HEK293 (cell line): ENCODE measurements at regions not wholly inside any gene's neighbourhood (a gene's known extent, or its start where the extent isn't known, plus 50 kb on each side); places are given as distances from the start of the nearest gene placed in this dataset.

Experiments used
- CTCF ChIA-PET: fragments of 350-600 bp; formaldehyde crosslinking; extraction: SDS; loops from one replicate; lab custom pipeline; 2021; ENCODE audit warnings: antibody characterized with exemption; lab: Yijun Ruan, JAX
- POLR2A ChIA-PET: fragments of 300-600 bp; formaldehyde crosslinking; extraction: SDS; loops from one replicate; lab custom pipeline; 2020; ENCODE audit warnings: antibody characterized with exemption, inconsistent platforms; lab: Yijun Ruan, JAX
- H3K27ac ChIP-seq: fragments of 200-500 bp; sonication (Bioruptor generic); 2 replicates; pipeline ENCODE4 v1.5.1; 2014; ENCODE audit warnings: low read depth, low read length, control low read depth, inconsistent platforms; ENCODE audit errors: extremely low read depth
- H3K36me3 ChIP-seq, 2 experiments: fragments of 200-500 bp in 1 of 2; sonication (Bioruptor generic) in 1 of 2; 1 replicate in 1 of 2; 2 replicates in 1 of 2; pipeline ENCODE4 v1.5.1; 2014 to 2017; ENCODE audit warnings: inconsistent platforms in 2 of 2, low read length in 2 of 2; ENCODE audit not compliant: control insufficient read depth in 2 of 2, insufficient read depth in 1 of 2
- H3K4me1 ChIP-seq: fragments of 200-500 bp; sonication (Bioruptor generic); 2 replicates; pipeline ENCODE4 v1.5.1; 2014; ENCODE audit warnings: mild to moderate bottlenecking, low read length, inconsistent platforms; ENCODE audit not compliant: control insufficient read depth, insufficient read depth
- H3K4me3 ChIP-seq: 2 replicates; pipeline ENCODE4 v1.5.1; 2011; ENCODE audit warnings: low read depth, mild to moderate bottlenecking, control low read depth, low read length, moderate library complexity
- H3K9me3 ChIP-seq: fragments of 200-500 bp; sonication (Bioruptor generic); 2 replicates; pipeline ENCODE4 v1.5.1; 2014; ENCODE audit warnings: low read depth, low read length, inconsistent platforms; ENCODE audit not compliant: control insufficient read depth, insufficient read depth
- ATF2 ChIP-seq: fragments of 450-650 bp; formaldehyde crosslinking; IDR thresholded peaks from 2 replicates; pipeline ENCODE4 v1.5.1; 2016; ENCODE audit warnings: missing biosample characterization, missing genetic modification characterization, low read depth
- CTCF ChIP-seq: fragments of 450-650 bp; formaldehyde crosslinking; IDR thresholded peaks from 2 replicates; pipeline ENCODE4 v1.5.1; 2016; ENCODE audit warnings: missing biosample characterization, missing genetic modification characterization
- WT1 ChIP-seq: fragments of 450-650 bp; formaldehyde crosslinking; IDR thresholded peaks from 2 replicates; pipeline ENCODE4 v1.5.1; 2016; ENCODE audit warnings: missing biosample characterization, missing genetic modification characterization
- ZBTB17 ChIP-seq: fragments of 450-650 bp; formaldehyde crosslinking; IDR thresholded peaks from 2 replicates; pipeline ENCODE4 v1.5.1; 2016; ENCODE audit warnings: missing biosample characterization, missing genetic modification characterization
- ZBTB20 ChIP-seq: fragments of 450-650 bp; formaldehyde crosslinking; IDR thresholded peaks from 2 replicates; pipeline ENCODE4 v1.5.1; 2016; ENCODE audit warnings: missing biosample characterization, missing genetic modification characterization
- ZFP41 ChIP-seq: fragments of 450-650 bp; formaldehyde crosslinking; IDR thresholded peaks from 2 replicates; pipeline ENCODE4 v1.5.1; 2016; ENCODE audit warnings: missing biosample characterization, missing genetic modification characterization, borderline replicate concordance
- ZNF112 ChIP-seq: fragments of 450-650 bp; formaldehyde crosslinking; IDR thresholded peaks from 2 replicates; pipeline ENCODE4 v1.5.0; 2017; ENCODE audit warnings: missing biosample characterization, missing genetic modification characterization
- ZNF19 ChIP-seq: fragments of 450-650 bp; formaldehyde crosslinking; IDR thresholded peaks from 2 replicates; pipeline ENCODE4; 2016; ENCODE audit warnings: missing biosample characterization, missing genetic modification characterization, low read depth
- ZNF223 ChIP-seq: fragments of 450-650 bp; formaldehyde crosslinking; IDR thresholded peaks from 2 replicates; pipeline ENCODE4 v1.5.1; 2016; ENCODE audit warnings: missing biosample characterization, missing genetic modification characterization
- ZNF341 ChIP-seq: fragments of 450-650 bp; formaldehyde crosslinking; IDR thresholded peaks from 2 replicates; pipeline ENCODE4; 2016; ENCODE audit warnings: low read depth, missing biosample characterization, missing genetic modification characterization
- ZNF404 ChIP-seq: fragments of 450-650 bp; formaldehyde crosslinking; IDR thresholded peaks from 2 replicates; pipeline ENCODE4 v1.5.1; 2017; ENCODE audit warnings: missing biosample characterization, missing genetic modification characterization
- ZNF585B ChIP-seq: fragments of 450-650 bp; formaldehyde crosslinking; IDR thresholded peaks from 2 replicates; pipeline ENCODE4 v1.5.1; 2016; ENCODE audit warnings: missing biosample characterization, missing genetic modification characterization
- ZXDB ChIP-seq: fragments of 450-650 bp; formaldehyde crosslinking; IDR thresholded peaks from 2 replicates; pipeline ENCODE4 v1.5.1; 2016; ENCODE audit warnings: missing biosample characterization, missing genetic modification characterization

- H3K4me1 ChIP-seq, result no peaks in the 10 kb centered on the region
- no peak overlapping the region for H3K4me3 ChIP-seq
- H3K27ac ChIP-seq, result no peak overlapping the region
- no peaks in the 10 kb centered on the region for H3K9me3 ChIP-seq
- no peak for TF ChIP-seq ZBTB17 (tag by site-specific recombination)
- TF ChIP-seq ZBTB20 (tag by site-specific recombination), result no peak
- TF ChIP-seq, all 188 proteins: peak for 0
- ChIA-PET POLR2A (no interaction called here), CTCF (interaction anchor here (0.6 kb wide), 1 partner anchor 20 kb away, joined by 4 read pairs; no protein-coding TSS in a partner anchor)
- no peaks in the 10 kb centered on the region for H3K36me3 ChIP-seq
Measured at GRCh38 chr6:91562955-91563354, 976.1 kb upstream of the MAP3K7 start.

- no peaks in the 10 kb centered on the region for H3K4me1 ChIP-seq
- peak; percentile 65 for TF ChIP-seq ZNF585B (tag by site-specific recombination)
- no peak for TF ChIP-seq ZFP41 (tag by site-specific recombination)
- no peak for TF ChIP-seq CTCF
- TF ChIP-seq, all 188 proteins: peak for 1
- POLR2A ChIA-PET, result interaction anchor here (0.6 kb wide), 1 partner anchor 102 kb away, joined by 3 read pairs; no protein-coding TSS in a partner anchor
- CTCF ChIA-PET, result interaction anchor here (0.6 kb wide), 1 partner anchor 23 kb away, joined by 3 read pairs; no protein-coding TSS in a partner anchor
- Histone ChIP-seq H3K4me3 (no peak overlapping the region), H3K27ac (no peak overlapping the region), H3K36me3 (no peaks in the 10 kb centered on the region), H3K9me3 (no peaks in the 10 kb centered on the region)
Measured at GRCh38 chr6:91560409-91560808, 973.5 kb upstream of the MAP3K7 start.

GRCh38 chr6:91540902-91541301, 954.0 kb upstream of the MAP3K7 start:
- H3K27ac ChIP-seq, result no peak overlapping the region
- POLR2A ChIA-PET, result no interaction called here
- no peak overlapping the region for H3K4me3 ChIP-seq
- H3K9me3 ChIP-seq, result no peaks in the 10 kb centered on the region
- H3K4me1 ChIP-seq, result no peaks in the 10 kb centered on the region
- no peak for TF ChIP-seq ZXDB (tag by site-specific recombination)
- no peak for TF ChIP-seq ATF2
- no peak for TF ChIP-seq ZNF341 (tag by site-specific recombination)
- TF ChIP-seq ZNF112 (tag by site-specific recombination), result no peak
- no peak for TF ChIP-seq WT1 (tag by site-specific recombination)
- CTCF ChIA-PET, result interaction anchor here (0.8 kb wide), 1 partner anchor 212 kb away, joined by 4 read pairs; no protein-coding TSS in a partner anchor
- H3K36me3 ChIP-seq, result no peaks in the 10 kb centered on the region

- no peaks in the 10 kb centered on the region for H3K36me3 ChIP-seq
- ChIA-PET POLR2A (no interaction called here), CTCF (interaction anchor here (1.1 kb wide), 1 partner anchor 19 kb away, joined by 3 read pairs; no protein-coding TSS in a partner anchor)
- no peak overlapping the region for H3K27ac ChIP-seq
- H3K4me3 ChIP-seq, result no peak overlapping the region
- TF ChIP-seq ZNF404 (tag by site-specific recombination) (no peak), ZNF19 (tag by site-specific recombination) (no peak), ZNF223 (tag by site-specific recombination) (no peak)
- H3K4me1 ChIP-seq, result no peaks in the 10 kb centered on the region
- H3K9me3 ChIP-seq, result no peaks in the 10 kb centered on the region
Measured at GRCh38 chr6:91539456-91539855, 952.6 kb upstream of the MAP3K7 start.
